ENCODE measurements at regions not wholly inside any gene's neighbourhood (a gene's known extent, or its start where the extent isn't known, plus 50 kb on each side); places are given as distances from the start of the nearest gene placed in this dataset.

DNA sequence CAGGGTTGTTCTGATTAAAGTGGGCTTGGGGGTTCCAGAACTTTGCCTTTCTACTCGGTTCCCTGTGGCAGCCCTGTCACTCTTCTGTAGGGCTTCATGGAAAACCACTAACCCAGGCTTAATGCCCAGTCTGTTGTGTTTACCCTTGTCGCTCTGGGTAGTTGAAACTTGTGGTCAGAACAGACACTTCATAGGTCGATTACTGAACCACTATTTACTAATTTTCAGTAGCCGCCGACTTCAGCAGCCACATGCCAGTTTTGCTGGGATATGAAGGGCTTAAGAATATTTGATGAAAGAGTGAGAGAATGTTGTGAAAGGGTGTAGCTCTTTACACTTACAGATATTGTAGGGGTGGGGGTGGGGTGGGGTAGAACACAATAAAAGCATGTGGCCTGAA is 362.3 kb downstream of the RND3 start (continued):
- no peak for TF ChIP-seq DMBX1 (CRISPR knock-in tag; IDR thresholded peaks at IDR 0.05; ENCODE audit: borderline replicate concordance)
- TF ChIP-seq ZEB2 (IDR thresholded peaks at IDR 0.05), result no peak

- Histone ChIP-seq H3K27ac (ENCODE audit: extremely low read depth, low read depth, low read length) (no peak overlapping the region), H3K9ac (ENCODE audit: insufficient read depth in 1 of 2, low read depth in 2 of 2, low read length in 2 of 2) (no peak overlapping the region), H4K20me1 (replicated peaks; ENCODE audit: control insufficient read depth, insufficient read depth, low read length) (no peaks in the 10 kb centered on the region), H3K9me3 (replicated peaks; ENCODE audit: control insufficient read depth, insufficient read depth, low read depth, low read length) (no peaks in the 10 kb centered on the region), H3K4me2 (ENCODE audit: insufficient read depth, low read length) (no peak overlapping the region), H3K36me3 (ENCODE audit: control insufficient read depth, insufficient read depth, low read length) (no peaks in the 10 kb centered on the region), H3K27me3 (ENCODE audit: control insufficient read depth in 2 of 2, insufficient read depth in 2 of 2, low read length in 2 of 2) (no peaks in the 10 kb centered on the region), H3K9me1 (ENCODE audit: control insufficient read depth, insufficient read depth, low read length) (no peaks in the 10 kb centered on the region), H3K79me2 (ENCODE audit: control insufficient read depth, insufficient read depth, low read length) (no peaks in the 10 kb centered on the region), H2AFZ (ENCODE audit: low read depth, low read length) (no peak overlapping the region), H3K4me3 (no peak overlapping the region), H3K4me1 (replicated peaks in 1 of 2; ENCODE audit: control insufficient read depth in 2 of 2, insufficient read depth in 2 of 2, low read length in 2 of 2) (no peaks in the 10 kb centered on the region; a peak in 1 of 5 replicates)
- no peak for DNase-seq (ENCODE audit: extremely low read depth in 1 of 4, low spot score in 3 of 4)
- ChIA-PET POLR2A (no interaction called here), CTCF (ENCODE audit: low intra/inter-chr PET ratio) (no interaction called here)
- ATAC-seq, result no peak
- TF ChIP-seq HDAC1 (IDR thresholded peaks at IDR 0.05) (no peak), YY1 (IDR thresholded peaks at IDR 0.05; ENCODE audit: borderline replicate concordance in 1 of 3, control insufficient read depth in 1 of 3, extremely low read depth in 1 of 3, insufficient read depth in 3 of 3, insufficient read length in 1 of 3, insufficient replicate concordance in 2 of 3, low read depth in 1 of 3, low read length in 2 of 3) (no peak), SMARCE1 (IDR thresholded peaks at IDR 0.05) (no peak), THRA (IDR thresholded peaks at IDR 0.05) (no peak), MAFK (IDR thresholded peaks at IDR 0.05; ENCODE audit: low read length) (no peak), EHMT2 (IDR thresholded peaks at IDR 0.05) (no peak), ESRRB (CRISPR knock-in tag; IDR thresholded peaks at IDR 0.05; ENCODE audit: borderline replicate concordance) (no peak), CHD1 (IDR thresholded peaks at IDR 0.05; ENCODE audit: low read length) (no peak), ZNF668 (CRISPR knock-in tag; IDR thresholded peaks at IDR 0.05) (no peak), MXI1 (IDR thresholded peaks at IDR 0.05; ENCODE audit: low read depth, low read length) (no peak), ARID4B (CRISPR knock-in tag; IDR thresholded peaks at IDR 0.05) (no peak), SNIP1 (IDR thresholded peaks at IDR 0.05; ENCODE audit: low read depth) (no peak), WHSC1 (IDR thresholded peaks at IDR 0.05; ENCODE audit: low read length) (no peak)
- FAIRE-seq, result no peak
- BruUV-seq (replicated peaks), result no TSS peak
- intact Hi-C loops (cut with micrococcal nuclease), result no loop called here
- in situ Hi-C loops (cut with MboI), result no loop called here
Observed at GRCh38 chr2:150124739-150125138, 362.7 kb downstream of the RND3 start.

Data from K562 (cell line).